Adrenal gland (tissue), 5 donors: ENCODE measurements at regions not wholly inside any gene's neighbourhood (a gene's known extent, or its start where the extent isn't known, plus 50 kb on each side); places are given as distances from the start of the nearest gene placed in this dataset.

ENCODE experiments used
- POLR2A ChIP-seq, 2 donors: fragments of 450-650 bp; IDR thresholded peaks; one replicate each; pipeline ENCODE4 v1.6.1; 2017; ENCODE audit warnings: antibody characterized with exemption in 2 of 2, mild to moderate bottlenecking in 2 of 2, moderate library complexity in 1 of 2
- TF ChIP-seq, protein P1 (sequence below), 6 experiments: fragments of 450-650 bp in 4 of 6; fragments of 200-600 bp in 2 of 6; sonication (generic) in 1 of 6; IDR thresholded peaks; 1 replicate in 5 of 6; 2 replicates in 1 of 6; pipeline versions ENCODE4 v1.5.1 to v1.8.0; 2016 to 2021; ENCODE audit warnings: antibody characterized with exemption in 6 of 6, mild to moderate bottlenecking in 2 of 6, moderate library complexity in 1 of 6
- donor health status: DM: no; HTN: no; CAD: no.

DNA sequence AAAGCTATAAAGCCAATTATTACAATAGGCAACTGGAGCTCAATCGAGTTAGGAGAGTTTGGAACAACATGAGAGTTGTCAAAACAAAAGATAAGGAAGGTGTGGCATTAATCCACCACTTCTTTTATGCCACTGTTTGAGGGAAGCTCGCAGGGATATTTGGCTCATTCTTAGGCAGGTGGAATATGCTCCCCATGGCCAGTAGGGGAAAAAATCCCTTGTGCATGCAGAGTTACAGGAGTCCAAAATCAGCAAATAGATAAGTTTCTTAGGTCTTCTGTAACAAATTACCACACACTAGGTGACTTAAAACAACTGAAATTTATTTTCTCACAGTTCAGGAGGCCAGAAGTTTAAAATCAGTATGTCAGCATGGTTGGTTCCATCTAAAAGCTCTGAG lies 135.4 kb upstream of the SYNPR start:
- no peak for TF ChIP-seq POLR2A (IDR thresholded peaks at IDR 0.05)
- TF ChIP-seq, protein P1, sequence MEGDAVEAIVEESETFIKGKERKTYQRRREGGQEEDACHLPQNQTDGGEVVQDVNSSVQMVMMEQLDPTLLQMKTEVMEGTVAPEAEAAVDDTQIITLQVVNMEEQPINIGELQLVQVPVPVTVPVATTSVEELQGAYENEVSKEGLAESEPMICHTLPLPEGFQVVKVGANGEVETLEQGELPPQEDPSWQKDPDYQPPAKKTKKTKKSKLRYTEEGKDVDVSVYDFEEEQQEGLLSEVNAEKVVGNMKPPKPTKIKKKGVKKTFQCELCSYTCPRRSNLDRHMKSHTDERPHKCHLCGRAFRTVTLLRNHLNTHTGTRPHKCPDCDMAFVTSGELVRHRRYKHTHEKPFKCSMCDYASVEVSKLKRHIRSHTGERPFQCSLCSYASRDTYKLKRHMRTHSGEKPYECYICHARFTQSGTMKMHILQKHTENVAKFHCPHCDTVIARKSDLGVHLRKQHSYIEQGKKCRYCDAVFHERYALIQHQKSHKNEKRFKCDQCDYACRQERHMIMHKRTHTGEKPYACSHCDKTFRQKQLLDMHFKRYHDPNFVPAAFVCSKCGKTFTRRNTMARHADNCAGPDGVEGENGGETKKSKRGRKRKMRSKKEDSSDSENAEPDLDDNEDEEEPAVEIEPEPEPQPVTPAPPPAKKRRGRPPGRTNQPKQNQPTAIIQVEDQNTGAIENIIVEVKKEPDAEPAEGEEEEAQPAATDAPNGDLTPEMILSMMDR (IDR thresholded peaks at IDR 0.05): no peak
